ENCODE measurements at regions not wholly inside any gene's neighbourhood (a gene's known extent, or its start where the extent isn't known, plus 50 kb on each side); places are given as distances from the start of the nearest gene placed in this dataset.

- TF ChIP-seq, protein P1, sequence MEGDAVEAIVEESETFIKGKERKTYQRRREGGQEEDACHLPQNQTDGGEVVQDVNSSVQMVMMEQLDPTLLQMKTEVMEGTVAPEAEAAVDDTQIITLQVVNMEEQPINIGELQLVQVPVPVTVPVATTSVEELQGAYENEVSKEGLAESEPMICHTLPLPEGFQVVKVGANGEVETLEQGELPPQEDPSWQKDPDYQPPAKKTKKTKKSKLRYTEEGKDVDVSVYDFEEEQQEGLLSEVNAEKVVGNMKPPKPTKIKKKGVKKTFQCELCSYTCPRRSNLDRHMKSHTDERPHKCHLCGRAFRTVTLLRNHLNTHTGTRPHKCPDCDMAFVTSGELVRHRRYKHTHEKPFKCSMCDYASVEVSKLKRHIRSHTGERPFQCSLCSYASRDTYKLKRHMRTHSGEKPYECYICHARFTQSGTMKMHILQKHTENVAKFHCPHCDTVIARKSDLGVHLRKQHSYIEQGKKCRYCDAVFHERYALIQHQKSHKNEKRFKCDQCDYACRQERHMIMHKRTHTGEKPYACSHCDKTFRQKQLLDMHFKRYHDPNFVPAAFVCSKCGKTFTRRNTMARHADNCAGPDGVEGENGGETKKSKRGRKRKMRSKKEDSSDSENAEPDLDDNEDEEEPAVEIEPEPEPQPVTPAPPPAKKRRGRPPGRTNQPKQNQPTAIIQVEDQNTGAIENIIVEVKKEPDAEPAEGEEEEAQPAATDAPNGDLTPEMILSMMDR (IDR thresholded peaks at IDR 0.05), result no peak
- no peak for TF ChIP-seq ZFX (IDR thresholded peaks at IDR 0.05; ENCODE audit: borderline replicate concordance)
Observed at GRCh38 chr11:27807596-27807995, 107.3 kb upstream of the BDNF start.
